Activated naive CD8-positive, alpha-beta T cell treated with anti-CD3 and anti-CD28 coated beads, Interleukin-2, amount 50 U/mL, for 24 hours (primary cell): ENCODE measurements at regions not wholly inside any gene's neighbourhood (a gene's known extent, or its start where the extent isn't known, plus 50 kb on each side); places are given as distances from the start of the nearest gene placed in this dataset.
"Not testable (repeated sequence)": the region's sequence is repeated elsewhere in the genome, so short reads cannot be mapped to it uniquely, and the experiment has no call there.

Source experiments
- ATAC-seq: fragments of 150-1000 bp; cut with Tn5 transposase; one replicate; pipeline ENCODE4 v1.10.0; 2021
- DNase-seq: peaks from one replicate; pipeline ENCODE4 v3.0.0; 2021
- H3K27ac Mint-ChIP-seq: one replicate; pipeline ENCODE4 v1.8.0; 2021; ENCODE audit warnings: mild to moderate bottlenecking, mixed read lengths
- H3K27me3 Mint-ChIP-seq: one replicate; pipeline ENCODE4 v1.8.0; 2021; ENCODE audit warnings: mixed read lengths
- H3K36me3 Mint-ChIP-seq: one replicate; pipeline ENCODE4 v1.8.0; 2021; ENCODE audit warnings: low read depth, mixed read lengths
- H3K4me1 Mint-ChIP-seq: one replicate; pipeline ENCODE4 v1.8.0; 2021; ENCODE audit warnings: mixed read lengths
- H3K4me3 Mint-ChIP-seq: one replicate; pipeline ENCODE4 v1.8.0; 2021; ENCODE audit warnings: mild to moderate bottlenecking, moderate library complexity, mixed read lengths
- H3K9me3 Mint-ChIP-seq: one replicate; pipeline ENCODE4 v1.8.0; 2021; ENCODE audit warnings: mixed read lengths

GRCh38 chr22:25419247-25420113 lies 145.0 kb upstream of the GRK3 start:
- no peaks in the 10 kb centered on the region for H3K9me3 Mint-ChIP-seq
- peak overlapping the region; percentile 62 for H3K4me3 Mint-ChIP-seq
- DNase-seq (no peak), ATAC-seq (peak; percentile 41)
- peaks cover 58% of the 10 kb centered on the region for H3K27me3 Mint-ChIP-seq
- peaks cover 29% of the 10 kb centered on the region for H3K4me1 Mint-ChIP-seq
- H3K27ac Mint-ChIP-seq: peak overlapping the region; percentile 4
- no peaks in the 10 kb centered on the region for H3K36me3 Mint-ChIP-seq

DNA sequence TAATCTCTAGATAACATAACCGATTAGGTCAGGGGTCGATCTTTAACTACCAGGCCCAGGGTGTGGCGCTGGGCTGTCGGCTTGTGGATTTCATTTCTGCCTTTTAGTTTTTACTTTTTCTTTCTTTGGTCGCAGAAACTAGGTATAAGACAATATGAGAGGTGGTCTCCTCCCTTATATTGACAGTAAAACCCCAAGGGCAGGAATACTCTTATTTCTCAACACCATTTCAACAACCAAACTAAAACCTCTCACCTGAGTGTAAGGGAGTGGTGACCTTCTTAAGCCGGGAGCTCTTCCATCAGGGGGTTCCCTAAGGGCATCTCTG lies 144.4 kb upstream of the GRK3 start:
- peaks cover 29% of the 10 kb centered on the region for H3K4me1 Mint-ChIP-seq
- H3K36me3 Mint-ChIP-seq, H3K9me3 Mint-ChIP-seq, ATAC-seq, DNase-seq: not testable (repeated sequence)
- H3K27me3 Mint-ChIP-seq: peaks cover 58% of the 10 kb centered on the region
- peak overlapping the region; percentile 4 for H3K27ac Mint-ChIP-seq
- H3K4me3 Mint-ChIP-seq: peak overlapping the region; percentile 62

- H3K36me3 Mint-ChIP-seq: no peaks in the 10 kb centered on the region
- DNase-seq (no peak), ATAC-seq (no peak)
- peak overlapping the region; percentile 62 for H3K4me3 Mint-ChIP-seq
- peaks cover 56% of the 10 kb centered on the region for H3K27me3 Mint-ChIP-seq
- no peak overlapping the region for H3K27ac Mint-ChIP-seq
- peaks cover 29% of the 10 kb centered on the region for H3K4me1 Mint-ChIP-seq
- H3K9me3 Mint-ChIP-seq: no peaks in the 10 kb centered on the region
These were observed 144.0 kb upstream of the GRK3 start for GRCh38 chr22:25420471-25420924.

- peaks cover 29% of the 10 kb centered on the region for H3K4me1 Mint-ChIP-seq
- H3K4me3 Mint-ChIP-seq: peak overlapping the region; percentile 70
- no peak overlapping the region for H3K27ac Mint-ChIP-seq
- peaks cover 56% of the 10 kb centered on the region for H3K27me3 Mint-ChIP-seq
- ATAC-seq (peak; percentile 10), DNase-seq (no peak)
- no peaks in the 10 kb centered on the region for H3K9me3 Mint-ChIP-seq
- H3K36me3 Mint-ChIP-seq: no peaks in the 10 kb centered on the region
These were observed 143.3 kb upstream of the GRK3 start for GRCh38 chr22:25420925-25421904.

DNA sequence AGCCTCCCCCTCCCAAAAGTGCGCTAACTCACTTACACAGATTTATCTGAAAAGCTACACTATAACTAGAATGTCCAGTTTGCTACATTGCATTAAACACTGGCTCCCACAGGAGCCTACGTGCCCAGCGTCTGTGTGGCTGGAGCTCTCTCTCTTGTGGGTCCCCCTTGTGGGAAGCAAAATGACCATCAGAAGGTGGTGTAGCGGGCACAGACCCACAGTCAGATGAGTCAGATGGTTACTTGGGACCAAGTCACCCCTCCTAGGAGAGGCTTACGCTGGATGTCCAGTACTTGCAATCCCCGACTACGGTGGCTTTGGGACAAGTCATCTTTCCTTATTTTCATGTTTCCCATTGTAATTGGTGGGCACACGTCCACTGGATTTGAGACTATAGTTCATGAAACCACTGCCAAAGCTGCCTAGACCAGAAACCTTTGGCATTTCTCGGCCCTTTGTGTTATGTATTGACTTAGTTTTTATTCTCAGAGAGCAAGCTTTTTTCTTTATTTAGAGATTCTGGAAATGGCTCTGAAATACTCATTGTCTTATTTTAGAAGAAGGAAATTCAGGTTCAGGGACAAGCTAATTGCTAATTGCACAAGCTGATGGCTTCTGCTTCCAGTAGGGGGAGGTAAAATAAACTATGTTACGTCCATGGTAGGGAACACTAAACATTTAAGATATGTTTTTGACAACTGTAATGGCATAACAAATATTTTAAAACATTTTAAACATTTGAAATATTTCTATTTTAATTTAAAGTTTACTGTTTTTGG lies 137.8 kb upstream of the GRK3 start:
- not testable (repeated sequence) for DNase-seq, ATAC-seq, H3K9me3 Mint-ChIP-seq, H3K4me1 Mint-ChIP-seq, H3K36me3 Mint-ChIP-seq, H3K27ac Mint-ChIP-seq, H3K4me3 Mint-ChIP-seq
- peaks cover 31% of the 10 kb centered on the region for H3K27me3 Mint-ChIP-seq

GRCh38 chr22:25431637-25432342 lies 132.7 kb upstream of the GRK3 start:
- H3K9me3 Mint-ChIP-seq, H3K27me3 Mint-ChIP-seq, H3K4me1 Mint-ChIP-seq, H3K4me3 Mint-ChIP-seq, H3K36me3 Mint-ChIP-seq, H3K27ac Mint-ChIP-seq, DNase-seq, ATAC-seq: not testable (repeated sequence)

DNA sequence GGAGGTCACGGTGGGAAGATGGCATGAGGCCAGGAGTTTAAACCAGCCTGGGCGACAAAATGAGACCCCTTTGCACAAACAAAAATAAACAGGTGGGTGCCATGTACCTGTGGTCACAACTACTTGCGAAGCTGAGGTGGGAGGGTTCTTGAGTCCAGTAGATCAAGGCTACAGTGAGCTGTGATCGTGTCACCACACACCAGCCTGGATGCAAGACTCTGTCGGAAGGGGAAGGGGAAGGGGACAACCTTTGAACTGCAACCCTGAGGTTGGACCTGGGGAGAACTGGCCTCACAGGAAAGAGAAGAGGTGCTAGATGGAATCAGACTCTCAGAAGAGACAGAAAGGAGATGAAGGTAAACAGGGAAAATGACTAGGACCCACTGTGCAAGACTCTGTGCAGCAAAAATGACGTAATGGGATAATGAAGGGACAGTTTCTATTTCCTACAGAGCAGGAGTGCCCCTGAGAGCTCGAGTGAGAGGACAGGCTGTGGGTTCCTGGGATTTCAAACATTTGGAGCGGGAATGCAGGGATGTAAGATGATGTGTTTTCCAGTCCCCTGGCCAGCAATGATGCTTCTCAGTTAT lies 131.0 kb upstream of the GRK3 start:
- H3K4me1 Mint-ChIP-seq, DNase-seq, H3K27me3 Mint-ChIP-seq, H3K36me3 Mint-ChIP-seq, ATAC-seq, H3K27ac Mint-ChIP-seq, H3K4me3 Mint-ChIP-seq, H3K9me3 Mint-ChIP-seq: not testable (repeated sequence)

DNA sequence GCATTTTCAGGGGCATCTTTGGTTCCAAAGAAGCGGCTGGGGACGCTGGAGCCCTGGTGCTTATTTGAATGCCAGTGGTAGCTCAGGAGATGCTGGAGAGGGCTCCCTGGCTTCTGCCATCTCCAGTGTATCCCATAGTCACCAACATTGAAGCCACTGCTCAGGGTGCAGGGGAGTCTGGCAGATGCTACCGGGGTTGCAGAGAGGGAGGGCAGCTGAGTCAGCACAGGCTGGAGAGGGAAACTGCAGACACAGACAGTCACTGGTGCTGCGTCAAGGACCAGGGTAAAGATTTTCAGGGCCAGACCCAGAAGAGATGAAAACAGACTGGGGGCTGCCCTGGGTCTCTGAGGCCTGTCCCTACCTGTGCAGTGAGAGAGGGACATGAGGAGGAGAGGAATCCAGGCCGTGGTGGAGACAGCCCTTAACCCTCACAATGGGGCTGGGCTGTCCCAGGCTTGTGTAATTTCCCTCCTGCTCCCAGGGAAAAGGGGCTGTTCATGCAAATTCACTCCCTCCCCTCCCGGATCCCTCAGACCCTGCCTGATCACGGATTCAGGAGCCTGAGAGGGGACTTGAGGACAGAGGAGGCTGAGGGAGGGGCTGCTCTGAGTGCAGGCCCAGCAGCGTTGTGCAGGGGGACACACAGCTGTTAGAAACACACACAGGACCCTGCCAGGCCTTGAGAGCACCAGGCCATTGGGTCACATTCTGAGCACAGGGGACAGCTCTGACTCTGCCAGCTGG lies 126.9 kb upstream of the GRK3 start:
- no peak overlapping the region for H3K4me3 Mint-ChIP-seq
- DNase-seq (no peak), ATAC-seq (no peak)
- H3K27ac Mint-ChIP-seq: no peak overlapping the region
- H3K9me3 Mint-ChIP-seq: no peaks in the 10 kb centered on the region
- peaks cover 2% of the 10 kb centered on the region for H3K27me3 Mint-ChIP-seq
- H3K36me3 Mint-ChIP-seq: no peaks in the 10 kb centered on the region
- H3K4me1 Mint-ChIP-seq: peaks cover 4% of the 10 kb centered on the region

- ATAC-seq (no peak), DNase-seq (no peak)
- no peaks in the 10 kb centered on the region for H3K9me3 Mint-ChIP-seq
- peaks cover 2% of the 10 kb centered on the region for H3K27me3 Mint-ChIP-seq
- peaks cover 36% of the 10 kb centered on the region for H3K4me1 Mint-ChIP-seq
- peaks cover 18% of the 10 kb centered on the region for H3K36me3 Mint-ChIP-seq
- peak overlapping the region; percentile 88 for H3K4me3 Mint-ChIP-seq
- peak overlapping the region; percentile 99 for H3K27ac Mint-ChIP-seq
These were observed 117.3 kb upstream of the GRK3 start for GRCh38 chr22:25447067-25447685.

GRCh38 chr22:25447686-25448434 lies 116.6 kb upstream of the GRK3 start:
- Mint-ChIP-seq H3K27ac (peak overlapping the region; percentile 99), H3K27me3 (peaks cover 2% of the 10 kb centered on the region), H3K4me3 (peak overlapping the region; percentile 88), H3K9me3 (no peaks in the 10 kb centered on the region), H3K36me3 (peaks cover 21% of the 10 kb centered on the region), H3K4me1 (peaks cover 43% of the 10 kb centered on the region)
- DNase-seq: peak; percentile 92
- ATAC-seq: peak; percentile 90

DNA sequence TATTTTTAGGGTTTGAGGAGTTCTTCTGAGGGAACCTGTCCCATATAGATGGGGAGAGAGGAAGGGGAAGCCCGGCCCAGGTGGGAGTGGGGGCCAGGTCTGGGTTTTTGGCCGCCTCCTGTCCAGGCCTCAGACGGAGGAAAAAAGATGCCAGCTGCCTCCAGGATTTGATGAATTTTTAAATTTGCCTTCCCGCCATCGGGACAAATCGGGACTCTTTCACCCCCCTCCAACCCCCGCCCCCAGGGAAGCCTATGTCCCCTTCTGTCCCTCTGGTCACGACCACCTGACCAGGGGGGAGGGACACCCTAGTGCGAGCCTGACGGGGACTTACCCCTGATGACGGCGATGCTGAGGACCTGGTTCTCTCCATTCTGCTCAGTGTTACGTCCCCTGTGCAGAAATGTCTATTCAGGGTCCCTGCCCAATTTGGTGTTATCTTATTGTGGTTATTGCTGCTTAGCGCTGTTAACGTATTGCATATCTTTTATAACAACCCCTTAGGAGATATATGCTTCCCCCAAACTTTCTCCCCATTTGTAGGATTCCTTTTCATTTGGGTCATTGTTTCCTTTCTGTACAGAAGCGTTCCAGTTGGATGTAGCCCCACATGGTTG lies 115.9 kb upstream of the GRK3 start:
- Mint-ChIP-seq H3K9me3 (no peaks in the 10 kb centered on the region), H3K4me1 (peaks cover 49% of the 10 kb centered on the region), H3K36me3 (peaks cover 21% of the 10 kb centered on the region), H3K27me3 (peaks cover 2% of the 10 kb centered on the region), H3K27ac (peak overlapping the region; percentile 99), H3K4me3 (peak overlapping the region; percentile 88)
- DNase-seq (peak; percentile 34), ATAC-seq (peak; percentile 51)
